Tibial artery (tissue), 4 donors: ENCODE measurements at regions not wholly inside any gene's neighbourhood (a gene's known extent, or its start where the extent isn't known, plus 50 kb on each side); places are given as distances from the start of the nearest gene placed in this dataset.

Experiments used
- DNase-seq, 2 donors: peaks; one replicate each; pipeline ENCODE4 v3.0.0-alpha.2; 2019
- H3K27ac ChIP-seq, 2 donors: fragments of 200-600 bp; sonication (generic) in 1 of 2; 1 replicate in 1 of 2; 2 replicates in 1 of 2; pipeline ENCODE4 v1.5.1; 2018 to 2019; ENCODE audit warnings: mild to moderate bottlenecking in 1 of 2
- H3K27me3 ChIP-seq, 2 donors: fragments of 200-600 bp; sonication (generic) in 1 of 2; one replicate each; pipeline versions ENCODE4 v1.5.1 to v1.6.0; 2016 to 2019
- H3K36me3 ChIP-seq, 3 donors: fragments of 200-600 bp; sonication (generic) in 2 of 3; one replicate each; pipeline ENCODE4 v1.5.1; 2016 to 2019; ENCODE audit warnings: mild to moderate bottlenecking in 2 of 3
- H3K4me1 ChIP-seq, 4 donors: fragments of 200-600 bp; sonication (generic) in 2 of 4; 1 replicate in 3 of 4; 2 replicates in 1 of 4; pipeline ENCODE4 v1.5.1; 2016 to 2019
- H3K4me3 ChIP-seq, 2 donors: fragments of 200-600 bp; sonication (generic) in 1 of 2; 1 replicate in 1 of 2; 2 replicates in 1 of 2; pipeline ENCODE4 v1.5.1; 2018 to 2019; ENCODE audit warnings: mild to moderate bottlenecking in 2 of 2
- H3K9me3 ChIP-seq, 3 donors: fragments of 200-600 bp; sonication (generic) in 1 of 3; one replicate each; pipeline ENCODE4 v1.5.1; 2016 to 2019
- intact Hi-C: fragments of 100-400 bp; cut with DNase I; formaldehyde crosslinking; loops from one replicate; pipeline ENCODE4 v1.15.0; 2023; ENCODE audit warnings: low total_unique reads
- TF ChIP-seq, protein P1 (sequence below), 2 experiments: fragments of 200-600 bp in 1 of 2; fragments of 450-650 bp in 1 of 2; IDR thresholded peaks; one replicate each; pipeline ENCODE4 v1.5.1; 2017 to 2019; ENCODE audit warnings: antibody characterized with exemption in 2 of 2, mild to moderate bottlenecking in 1 of 2, moderate library complexity in 1 of 2

DNA sequence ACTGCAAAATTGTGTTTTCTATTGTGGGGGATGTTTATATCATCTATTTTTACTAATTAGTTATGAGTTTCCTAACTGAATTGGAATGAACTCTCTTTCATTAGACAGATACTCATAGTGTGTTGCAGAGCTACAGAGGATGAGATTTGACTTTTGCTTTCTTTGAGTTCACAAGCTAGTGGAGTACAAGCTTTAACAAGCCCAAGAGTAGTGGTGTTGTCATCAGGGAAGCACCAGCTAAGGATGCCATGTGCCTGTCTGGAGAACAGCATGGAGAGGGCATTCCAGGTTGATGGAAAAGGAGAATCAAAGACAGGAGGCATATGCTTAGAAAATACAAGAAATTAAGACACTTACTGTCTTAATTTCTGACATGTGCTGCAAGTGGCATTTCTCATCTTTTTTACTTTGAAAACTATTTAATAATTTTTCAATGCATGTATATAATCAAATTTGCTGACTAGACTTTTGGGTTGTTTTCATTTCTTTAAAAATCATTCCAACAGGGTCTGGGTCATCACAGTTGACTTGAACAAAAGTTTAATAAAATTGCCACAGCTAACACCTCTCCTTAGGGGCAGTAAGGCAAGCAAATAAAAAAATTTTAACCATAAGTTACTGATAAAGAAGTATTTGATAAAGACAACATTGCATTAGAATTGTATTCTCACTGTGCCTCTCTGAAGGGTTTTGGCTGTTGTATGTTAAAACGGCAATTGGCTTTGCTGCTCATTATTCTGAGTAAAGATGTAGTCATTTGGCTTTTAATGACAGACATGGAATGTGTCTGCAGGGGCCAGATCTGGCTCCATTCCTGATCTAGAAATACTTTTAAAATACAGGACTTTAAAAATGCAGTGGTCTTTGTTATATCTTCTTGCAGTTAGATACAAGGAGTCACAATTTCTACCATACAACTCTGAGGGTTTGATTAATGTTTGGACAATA lies 323.7 kb upstream of the CDH11 start:
- Histone ChIP-seq H3K4me1 (no peaks in the 10 kb centered on the region), H3K36me3 (no peaks in the 10 kb centered on the region), H3K27ac (no peak overlapping the region), H3K4me3 (no peak overlapping the region), H3K27me3 (no peaks in the 10 kb centered on the region), H3K9me3 (peaks cover 0 to 4% (median 0%) of the 10 kb centered on the region in 3 donors)
- DNase-seq, result no peak
- intact Hi-C loops, result no loop called here
- TF ChIP-seq, protein P1, sequence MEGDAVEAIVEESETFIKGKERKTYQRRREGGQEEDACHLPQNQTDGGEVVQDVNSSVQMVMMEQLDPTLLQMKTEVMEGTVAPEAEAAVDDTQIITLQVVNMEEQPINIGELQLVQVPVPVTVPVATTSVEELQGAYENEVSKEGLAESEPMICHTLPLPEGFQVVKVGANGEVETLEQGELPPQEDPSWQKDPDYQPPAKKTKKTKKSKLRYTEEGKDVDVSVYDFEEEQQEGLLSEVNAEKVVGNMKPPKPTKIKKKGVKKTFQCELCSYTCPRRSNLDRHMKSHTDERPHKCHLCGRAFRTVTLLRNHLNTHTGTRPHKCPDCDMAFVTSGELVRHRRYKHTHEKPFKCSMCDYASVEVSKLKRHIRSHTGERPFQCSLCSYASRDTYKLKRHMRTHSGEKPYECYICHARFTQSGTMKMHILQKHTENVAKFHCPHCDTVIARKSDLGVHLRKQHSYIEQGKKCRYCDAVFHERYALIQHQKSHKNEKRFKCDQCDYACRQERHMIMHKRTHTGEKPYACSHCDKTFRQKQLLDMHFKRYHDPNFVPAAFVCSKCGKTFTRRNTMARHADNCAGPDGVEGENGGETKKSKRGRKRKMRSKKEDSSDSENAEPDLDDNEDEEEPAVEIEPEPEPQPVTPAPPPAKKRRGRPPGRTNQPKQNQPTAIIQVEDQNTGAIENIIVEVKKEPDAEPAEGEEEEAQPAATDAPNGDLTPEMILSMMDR (IDR thresholded peaks at IDR 0.05), result no peak

DNA sequence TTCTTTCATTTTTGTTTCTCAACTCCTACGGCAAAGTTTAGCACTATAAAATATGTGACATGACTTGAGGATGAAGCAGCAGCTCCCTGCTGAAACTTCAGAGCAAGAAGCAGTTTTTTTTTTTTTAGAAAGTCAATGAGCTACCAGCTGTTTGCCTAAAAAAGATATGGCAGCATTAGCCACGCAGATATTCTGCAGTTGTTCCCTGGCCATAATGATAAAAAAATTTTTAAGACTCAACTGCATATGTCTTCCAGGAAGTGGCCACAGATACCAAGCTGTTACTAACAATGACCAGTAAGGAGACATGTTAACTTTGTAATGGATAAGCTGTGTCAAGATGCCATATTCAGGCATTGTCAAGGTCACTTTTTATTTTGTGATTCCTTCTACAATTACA lies 319.6 kb upstream of the CDH11 start:
- no peak overlapping the region for H3K27ac ChIP-seq
- H3K9me3 ChIP-seq, result no peaks in the 10 kb centered on the region
- no peaks in the 10 kb centered on the region for H3K36me3 ChIP-seq
- no peaks in the 10 kb centered on the region for H3K4me1 ChIP-seq
- DNase-seq, result no peak
- intact Hi-C loops, result no loop called here
- H3K4me3 ChIP-seq, result no peak overlapping the region
- TF ChIP-seq, protein P1 (IDR thresholded peaks at IDR 0.05), result no peak
- no peaks in the 10 kb centered on the region for H3K27me3 ChIP-seq

DNA sequence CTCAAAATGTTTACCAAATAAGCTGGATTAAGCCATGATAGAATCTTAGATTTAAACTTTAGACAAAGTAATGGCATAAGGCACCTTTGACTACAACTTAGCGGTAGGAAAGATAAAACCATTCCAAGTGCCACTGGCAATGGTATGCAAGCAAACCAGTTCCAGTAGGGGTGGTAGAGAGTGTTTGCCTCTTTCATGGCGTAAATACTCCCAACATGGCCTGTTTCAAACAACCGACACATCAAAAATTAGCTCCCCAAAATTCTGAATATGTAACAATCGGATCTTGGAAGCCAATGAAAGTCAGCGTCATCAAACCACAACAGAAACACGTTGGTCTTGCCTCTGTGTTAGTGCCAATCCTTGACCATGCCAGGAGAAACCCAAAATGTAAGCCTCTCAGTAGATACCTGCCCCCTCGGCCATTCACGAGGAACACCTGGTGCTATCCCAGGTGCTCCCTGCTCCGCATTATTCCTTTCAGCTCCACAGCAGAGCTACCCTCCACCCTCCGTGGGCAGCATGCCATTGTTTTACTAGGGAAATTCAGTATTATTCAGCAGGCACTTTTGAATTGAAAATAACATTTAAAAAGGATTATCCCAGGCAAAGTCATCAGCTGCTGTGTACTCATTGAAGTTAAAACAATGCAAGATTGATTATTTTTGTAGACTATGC lies 307.8 kb upstream of the CDH11 start:
- DNase-seq, result no peak
- Histone ChIP-seq H3K27ac (no peak overlapping the region), H3K36me3 (no peaks in the 10 kb centered on the region), H3K4me1 (no peaks in the 10 kb centered on the region), H3K27me3 (no peaks in the 10 kb centered on the region), H3K4me3 (no peak overlapping the region), H3K9me3 (no peaks in the 10 kb centered on the region)
- intact Hi-C loops, result no loop called here
- TF ChIP-seq, protein P1 (IDR thresholded peaks at IDR 0.05), result no peak

DNA sequence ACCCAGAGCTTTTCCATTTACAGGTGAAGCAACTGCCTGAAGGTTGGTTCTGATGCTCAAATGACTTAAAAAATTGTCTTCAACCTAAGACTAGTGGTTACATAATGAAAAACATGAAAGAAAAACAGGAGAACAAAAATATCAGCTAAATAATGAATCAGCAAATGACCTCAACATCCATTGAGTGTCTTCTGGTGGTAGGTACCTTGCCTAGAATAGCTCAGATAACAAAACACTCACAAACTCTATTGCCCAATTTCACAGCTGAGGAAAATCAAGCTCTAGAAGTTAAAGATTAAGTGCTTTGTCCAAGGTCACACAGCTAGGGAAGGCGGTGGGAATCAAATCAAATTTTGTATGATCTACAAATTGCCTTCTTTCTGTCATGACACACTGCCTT lies 304.6 kb upstream of the CDH11 start:
- no peak for DNase-seq
- Histone ChIP-seq H3K4me3 (no peak overlapping the region), H3K27ac (no peak overlapping the region), H3K4me1 (no peaks in the 10 kb centered on the region), H3K9me3 (no peaks in the 10 kb centered on the region), H3K36me3 (no peaks in the 10 kb centered on the region), H3K27me3 (no peaks in the 10 kb centered on the region)
- TF ChIP-seq, protein P1 (IDR thresholded peaks at IDR 0.05), result no peak
- intact Hi-C loops, result no loop called here

DNA sequence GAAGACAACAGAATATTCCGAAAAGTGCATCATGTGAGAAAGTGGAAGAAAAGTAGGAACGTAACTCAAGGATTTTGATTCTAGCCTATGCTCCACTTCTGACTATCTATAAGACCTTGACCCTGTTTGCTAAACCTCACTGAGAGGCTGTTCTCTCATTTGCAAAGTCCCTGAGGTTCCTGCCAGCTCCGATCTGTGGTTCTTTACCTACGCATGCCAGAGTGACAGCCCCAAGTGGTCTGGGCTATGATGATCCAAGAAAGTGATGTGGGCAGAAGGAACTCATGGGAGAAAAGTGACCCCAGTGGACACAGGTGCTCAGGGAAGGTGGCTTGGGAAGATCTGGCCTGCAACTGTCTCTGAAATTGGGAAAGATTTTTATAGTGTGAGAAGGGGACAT lies 301.1 kb upstream of the CDH11 start:
- no peak overlapping the region for H3K4me3 ChIP-seq
- no peaks in the 10 kb centered on the region for H3K27me3 ChIP-seq
- TF ChIP-seq, protein P1 (IDR thresholded peaks at IDR 0.05), result no peak
- H3K36me3 ChIP-seq, result no peaks in the 10 kb centered on the region
- no peaks in the 10 kb centered on the region for H3K9me3 ChIP-seq
- no peak for DNase-seq
- H3K27ac ChIP-seq, result no peak overlapping the region
- intact Hi-C loops, result no loop called here
- H3K4me1 ChIP-seq, result no peaks in the 10 kb centered on the region
